SU-DHL-6 (cell line): ENCODE measurements at regions not wholly inside any gene's neighbourhood (a gene's known extent, or its start where the extent isn't known, plus 50 kb on each side); places are given as distances from the start of the nearest gene placed in this dataset.

Source experiments
- H2AFZ ChIP-seq: fragments of 200-600 bp; sonication (generic); 2 replicates; pipeline ENCODE4 v1.6.1; 2014; ENCODE audit warnings: low read depth, mild to moderate bottlenecking, moderate library complexity, mixed read lengths, antibody characterized with exemption, low read length; ENCODE audit not compliant: severe bottlenecking
- H3F3A ChIP-seq: fragments of 200-600 bp; shearing (Covaris generic); 2 replicates; pipeline ENCODE4 v1.6.0; 2016; ENCODE audit warnings: antibody characterized with exemption, mild to moderate bottlenecking; ENCODE audit not compliant: insufficient read depth
- H3K27ac ChIP-seq: fragments of 200-600 bp; sonication (generic); 2 replicates; pipeline ENCODE4 v1.5.1; 2016; ENCODE audit warnings: low read depth, mild to moderate bottlenecking, low read length, moderate library complexity, mixed read lengths
- H3K27me3 ChIP-seq: fragments of 200-600 bp; sonication (generic), shearing (Covaris generic); 2 replicates; pipeline ENCODE4 v1.6.0; 2014; ENCODE audit warnings: mild to moderate bottlenecking, low read length
- H3K36me3 ChIP-seq: fragments of 200-600 bp; sonication (generic); 2 replicates; pipeline ENCODE4 v1.6.1; 2014; ENCODE audit warnings: mild to moderate bottlenecking, low read length, mixed read lengths
- H3K4me2 ChIP-seq: fragments of 300-600, 200-600 bp; shearing (Covaris generic), sonication (generic); 2 replicates; pipeline ENCODE4 v1.6.0; 2014; ENCODE audit warnings: low read length, low read depth, mild to moderate bottlenecking; ENCODE audit not compliant: poor library complexity, severe bottlenecking
- H3K4me3 ChIP-seq: fragments of 200-600 bp; sonication (generic); 2 replicates; pipeline ENCODE4 v1.5.1; 2014; ENCODE audit warnings: antibody characterized with exemption, low read length, mild to moderate bottlenecking, mixed read lengths; ENCODE audit not compliant: insufficient read depth, poor library complexity, severe bottlenecking
- H3K79me2 ChIP-seq: fragments of 200-600 bp; sonication (generic); 2 replicates; pipeline ENCODE4 v1.6.1; 2014; ENCODE audit warnings: mild to moderate bottlenecking, low read length, moderate library complexity; ENCODE audit not compliant: insufficient read depth
- H3K9ac ChIP-seq: fragments of 200-600 bp; sonication (generic); 2 replicates; pipeline ENCODE4 v1.7.0; 2014; ENCODE audit warnings: mild to moderate bottlenecking, low read length
- H3K9me2 ChIP-seq: fragments of 200-600 bp; sonication (generic); replicated peaks from 2 replicates; pipeline ENCODE4 v1.6.1; 2014; ENCODE audit warnings: low read length; ENCODE audit not compliant: insufficient read depth
- H3K9me3 ChIP-seq: fragments of 200-600 bp; sonication (generic); 2 replicates; pipeline ENCODE4 v1.6.1; 2014; ENCODE audit warnings: low read length, mixed read lengths; ENCODE audit not compliant: insufficient read depth
- H4K20me1 ChIP-seq: fragments of 200-600 bp; sonication (generic); 2 replicates; pipeline ENCODE4 v1.6.1; 2014; ENCODE audit warnings: low read depth, mild to moderate bottlenecking, antibody characterized with exemption, low read length, moderate library complexity, mixed read lengths
- EZH2phosphoT487 ChIP-seq: fragments of 200-600 bp; sonication (generic), shearing (Covaris generic); conservative IDR thresholded peaks from 2 replicates; pipeline ENCODE4 v1.6.1; 2018; ENCODE audit warnings: mild to moderate bottlenecking, antibody characterized with exemption, low read length, moderate library complexity, mixed read lengths
- TF ChIP-seq, protein P1 (sequence below): fragments of 200-600 bp; sonication (generic); IDR thresholded peaks from one replicate; pipeline ENCODE4 v1.5.1; 2017; ENCODE audit warnings: antibody characterized with exemption, mild to moderate bottlenecking, low read length, moderate library complexity; ENCODE audit not compliant: insufficient read depth, poor library complexity, severe bottlenecking

GRCh38 chr5:91963166-91963565 lies 580.0 kb upstream of the ARRDC3 start:
- H3K9me2 ChIP-seq = no peaks in the 10 kb centered on the region
- H3K27me3 ChIP-seq = no peaks in the 10 kb centered on the region
- no peak for TF ChIP-seq EZH2phosphoT487
- TF ChIP-seq, protein P1, sequence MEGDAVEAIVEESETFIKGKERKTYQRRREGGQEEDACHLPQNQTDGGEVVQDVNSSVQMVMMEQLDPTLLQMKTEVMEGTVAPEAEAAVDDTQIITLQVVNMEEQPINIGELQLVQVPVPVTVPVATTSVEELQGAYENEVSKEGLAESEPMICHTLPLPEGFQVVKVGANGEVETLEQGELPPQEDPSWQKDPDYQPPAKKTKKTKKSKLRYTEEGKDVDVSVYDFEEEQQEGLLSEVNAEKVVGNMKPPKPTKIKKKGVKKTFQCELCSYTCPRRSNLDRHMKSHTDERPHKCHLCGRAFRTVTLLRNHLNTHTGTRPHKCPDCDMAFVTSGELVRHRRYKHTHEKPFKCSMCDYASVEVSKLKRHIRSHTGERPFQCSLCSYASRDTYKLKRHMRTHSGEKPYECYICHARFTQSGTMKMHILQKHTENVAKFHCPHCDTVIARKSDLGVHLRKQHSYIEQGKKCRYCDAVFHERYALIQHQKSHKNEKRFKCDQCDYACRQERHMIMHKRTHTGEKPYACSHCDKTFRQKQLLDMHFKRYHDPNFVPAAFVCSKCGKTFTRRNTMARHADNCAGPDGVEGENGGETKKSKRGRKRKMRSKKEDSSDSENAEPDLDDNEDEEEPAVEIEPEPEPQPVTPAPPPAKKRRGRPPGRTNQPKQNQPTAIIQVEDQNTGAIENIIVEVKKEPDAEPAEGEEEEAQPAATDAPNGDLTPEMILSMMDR = no peak
- H3K27ac ChIP-seq = no peak overlapping the region
- H3K4me2 ChIP-seq = no peak overlapping the region
- H3K79me2 ChIP-seq = no peaks in the 10 kb centered on the region
- H3F3A ChIP-seq = no peaks in the 10 kb centered on the region
- no peak overlapping the region for H3K4me3 ChIP-seq
- H3K36me3 ChIP-seq = no peaks in the 10 kb centered on the region
- no peak overlapping the region for H3K9ac ChIP-seq
- no peak overlapping the region for H2AFZ ChIP-seq
- H4K20me1 ChIP-seq = no peaks in the 10 kb centered on the region
- H3K9me3 ChIP-seq = no peaks in the 10 kb centered on the region

DNA sequence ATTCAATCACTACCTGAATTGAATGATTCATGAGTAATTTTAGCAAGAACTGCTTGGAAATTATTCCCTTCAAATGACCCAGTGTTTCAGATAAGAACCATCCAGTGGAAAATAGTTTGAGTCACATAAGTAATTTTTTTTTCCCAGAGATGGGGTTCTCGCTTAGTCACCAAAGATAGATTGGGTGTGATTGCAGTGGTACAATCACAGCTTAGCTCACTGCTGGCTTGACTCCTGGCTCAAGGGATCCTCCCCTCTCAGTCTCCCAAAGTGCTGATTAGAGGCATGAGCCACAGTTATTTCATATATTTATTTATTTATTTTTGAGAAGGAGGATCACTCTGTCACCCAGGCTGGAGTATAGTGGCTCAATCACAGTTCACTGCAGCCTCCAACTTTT lies 574.5 kb upstream of the ARRDC3 start:
- Histone ChIP-seq H3K79me2 (no peaks in the 10 kb centered on the region), H3K9me2 (no peaks in the 10 kb centered on the region), H3K36me3 (no peaks in the 10 kb centered on the region), H3K4me2 (no peak overlapping the region), H4K20me1 (no peaks in the 10 kb centered on the region), H2AFZ (no peak overlapping the region), H3K9ac (no peak overlapping the region), H3F3A (no peaks in the 10 kb centered on the region), H3K27me3 (no peaks in the 10 kb centered on the region), H3K4me3 (no peak overlapping the region), H3K9me3 (no peaks in the 10 kb centered on the region), H3K27ac (no peak overlapping the region)
- TF ChIP-seq, protein P1 = no peak
- TF ChIP-seq EZH2phosphoT487 = no peak

DNA sequence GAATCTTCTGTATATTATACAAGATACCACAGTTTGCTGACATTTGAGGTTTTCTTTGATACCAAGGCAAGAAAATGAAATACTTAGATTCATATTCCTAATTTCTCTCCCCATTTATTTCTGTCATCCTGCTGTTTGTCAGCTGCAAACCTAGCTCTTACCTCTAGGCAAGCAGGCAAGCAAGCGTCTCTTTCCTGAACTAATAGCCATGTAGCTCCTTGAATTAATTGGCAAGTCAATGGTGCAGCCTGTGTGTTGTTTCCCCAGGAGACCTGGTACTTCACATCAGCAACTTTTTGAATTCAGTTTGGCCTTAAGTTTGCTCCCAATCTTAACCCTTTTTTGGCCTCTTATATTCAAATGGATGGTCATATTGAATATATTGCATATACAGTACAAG lies 573.6 kb upstream of the ARRDC3 start:
- TF ChIP-seq, protein P1 = no peak
- no peak for TF ChIP-seq EZH2phosphoT487
- Histone ChIP-seq H3K4me2 (no peak overlapping the region), H3K27me3 (no peaks in the 10 kb centered on the region), H3K79me2 (no peaks in the 10 kb centered on the region), H3K4me3 (no peak overlapping the region), H3F3A (no peaks in the 10 kb centered on the region), H3K9me3 (no peaks in the 10 kb centered on the region), H3K36me3 (no peaks in the 10 kb centered on the region), H2AFZ (no peak overlapping the region), H4K20me1 (no peaks in the 10 kb centered on the region), H3K27ac (no peak overlapping the region), H3K9ac (no peak overlapping the region), H3K9me2 (no peaks in the 10 kb centered on the region)
